ENCODE measurements at regions not wholly inside any gene's neighbourhood (a gene's known extent, or its start where the extent isn't known, plus 50 kb on each side); places are given as distances from the start of the nearest gene placed in this dataset.

DNA sequence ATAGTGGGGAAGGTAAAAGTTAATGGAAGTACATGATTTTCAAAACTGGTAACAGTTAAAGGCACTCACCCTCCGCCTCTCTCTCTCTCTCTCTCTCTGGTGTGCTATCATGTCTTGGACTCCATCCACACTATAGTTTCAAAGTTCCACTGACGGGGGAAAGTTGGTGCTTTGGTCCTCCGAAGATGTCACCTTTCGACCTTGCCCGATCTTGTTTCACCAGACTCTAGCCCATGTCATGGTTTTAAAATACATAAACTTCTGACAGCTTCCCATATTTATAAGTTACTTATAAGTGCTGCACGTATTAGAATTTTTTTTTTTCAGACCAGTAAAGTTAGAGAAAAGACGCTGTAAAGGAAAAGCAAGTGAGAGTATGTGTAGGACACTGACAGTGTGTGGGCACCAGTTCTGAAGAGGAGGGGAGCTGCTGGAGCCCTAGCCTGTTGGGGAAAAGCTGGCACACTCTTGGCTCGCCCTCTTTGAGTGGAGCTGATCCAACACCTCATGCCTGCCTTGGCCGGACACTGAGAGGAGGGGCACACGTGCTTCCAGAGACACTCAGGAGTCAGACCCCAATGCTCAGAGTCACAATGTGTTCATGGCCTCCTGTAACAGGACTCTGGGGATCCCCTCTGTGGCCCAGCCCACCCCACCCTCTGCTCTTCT is 200.5 kb upstream of the TPM1 start:
- no peak for DNase-seq (ENCODE audit: low read depth)

DNA sequence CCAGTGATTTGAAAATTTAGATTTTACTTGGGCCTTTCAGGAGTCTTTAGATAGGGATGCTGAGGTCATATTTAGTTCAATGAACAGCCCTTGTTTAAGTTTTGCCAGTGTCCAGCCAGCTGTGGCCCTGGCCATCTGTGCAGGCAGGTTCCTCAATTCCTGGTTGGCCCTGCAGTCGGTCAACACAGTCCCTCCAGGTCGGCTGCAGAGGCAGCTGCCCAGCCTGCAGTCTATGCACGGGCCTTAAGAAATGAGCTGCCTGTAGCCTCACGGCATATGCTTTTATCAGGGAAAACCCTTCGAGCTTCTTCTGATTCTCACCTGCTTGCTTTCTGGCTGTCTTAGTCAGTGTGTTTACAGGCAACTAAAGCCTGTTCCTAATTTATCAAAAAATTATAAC is 199.2 kb upstream of the TPM1 start:
- no peak for DNase-seq (ENCODE audit: low read depth)

DNA sequence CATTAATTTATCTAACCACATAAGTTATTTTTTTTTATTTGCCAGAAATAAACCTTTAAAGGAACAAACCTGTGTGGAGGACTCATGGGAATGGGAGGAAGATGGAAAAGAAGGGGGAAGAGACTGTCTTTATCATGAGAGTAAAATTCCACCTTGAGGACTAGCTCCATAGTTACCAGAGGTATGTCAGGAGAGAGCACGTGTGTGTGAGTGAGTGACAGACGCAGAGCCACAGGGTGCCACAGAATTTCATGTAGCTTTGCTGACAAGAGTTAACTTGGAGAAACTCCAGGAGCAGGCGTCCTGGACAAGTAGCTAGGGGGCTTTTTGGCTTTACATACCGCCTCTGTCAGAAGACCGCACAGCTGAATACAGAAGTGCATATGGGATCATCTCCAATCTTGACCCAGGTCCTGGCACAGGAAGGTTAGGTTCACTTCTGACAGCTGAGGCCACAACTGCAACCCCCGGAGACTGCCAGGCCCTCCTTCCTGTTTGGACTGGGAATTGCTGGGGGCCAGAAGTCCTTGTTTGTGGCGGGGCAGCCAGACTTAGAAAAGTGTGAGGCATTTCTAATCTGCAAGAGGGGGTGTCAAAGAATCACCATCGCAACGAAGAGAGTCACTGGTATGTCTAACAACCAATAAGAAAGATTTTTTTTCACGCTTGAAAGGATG is 197.8 kb upstream of the TPM1 start:
- DNase-seq (ENCODE audit: low read depth), result no peak

DNA sequence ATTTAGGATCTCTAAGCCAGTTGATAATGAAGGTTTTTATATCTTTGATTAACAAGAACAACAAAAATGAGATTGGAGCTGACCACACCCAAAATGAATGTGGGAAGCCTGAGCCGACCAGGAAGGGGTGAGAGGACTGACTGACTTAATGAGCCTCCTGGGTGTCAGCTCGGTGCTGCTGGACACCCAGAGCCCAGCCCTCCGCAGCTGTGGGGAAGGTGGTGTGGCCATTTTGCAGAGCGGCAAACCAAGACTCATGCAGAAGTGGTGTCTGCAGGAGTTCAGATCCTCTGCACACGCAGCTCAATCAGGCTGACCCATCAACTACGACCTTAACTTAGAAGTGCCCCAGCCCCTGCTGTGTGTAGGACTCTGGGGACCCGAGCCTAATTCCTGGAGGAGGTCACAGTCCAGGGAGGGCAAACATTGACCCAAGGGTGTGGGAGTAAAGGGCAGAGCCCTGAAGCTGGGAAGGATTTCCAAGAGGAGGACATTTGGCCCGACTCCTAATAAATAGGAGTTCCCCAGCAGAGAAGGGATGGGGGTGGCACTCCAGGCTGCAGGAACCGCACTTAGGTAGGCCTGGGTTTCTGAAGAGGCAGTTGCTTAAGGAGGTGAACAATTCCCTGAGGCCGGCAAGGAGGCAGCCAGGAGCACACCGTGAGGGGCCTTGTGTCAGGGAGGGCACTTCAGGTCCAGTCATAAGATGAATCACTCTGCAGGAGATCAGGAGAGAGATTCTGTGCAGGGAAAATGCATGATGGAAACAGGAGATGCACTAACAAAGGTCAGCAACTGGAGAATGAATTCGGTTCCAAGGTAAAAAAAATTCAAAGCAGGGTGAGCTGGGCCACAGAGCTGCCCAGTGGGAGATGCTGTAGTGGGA is 197.1 kb upstream of the TPM1 start:
- no peak for DNase-seq (ENCODE audit: low read depth)

DNA sequence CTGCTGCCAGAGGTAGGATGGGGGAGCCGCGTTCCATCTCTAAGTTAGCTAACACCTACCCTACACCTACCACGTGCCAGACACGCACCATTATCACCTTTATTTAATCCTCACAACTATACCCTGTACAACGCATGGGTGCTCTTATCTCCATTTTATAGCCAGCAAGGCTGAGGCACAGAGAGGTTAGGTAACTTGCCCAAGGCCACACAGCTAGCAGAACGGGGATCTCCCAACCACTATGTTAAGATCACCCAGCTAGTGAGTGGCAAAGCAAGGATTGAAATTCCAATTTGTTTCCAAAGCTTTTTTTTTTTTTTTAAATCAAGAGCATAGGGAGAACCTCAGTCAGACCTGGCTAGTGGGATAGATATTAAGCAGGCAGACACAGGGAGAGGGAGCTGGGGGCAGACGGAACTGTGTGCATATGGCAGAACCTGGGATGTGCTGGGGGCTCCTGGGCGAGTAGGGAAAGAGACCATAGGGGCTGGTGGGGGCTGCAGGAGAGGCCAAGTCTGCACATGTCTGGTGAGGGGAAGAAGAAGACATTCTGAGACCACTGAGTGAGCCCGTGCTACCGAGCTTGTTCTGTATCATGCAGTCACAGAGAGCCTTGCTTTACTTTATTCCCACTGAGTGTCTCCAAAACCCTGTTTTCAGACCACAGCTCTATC is 196.3 kb upstream of the TPM1 start:
- no peak for DNase-seq (ENCODE audit: low read depth)

DNA sequence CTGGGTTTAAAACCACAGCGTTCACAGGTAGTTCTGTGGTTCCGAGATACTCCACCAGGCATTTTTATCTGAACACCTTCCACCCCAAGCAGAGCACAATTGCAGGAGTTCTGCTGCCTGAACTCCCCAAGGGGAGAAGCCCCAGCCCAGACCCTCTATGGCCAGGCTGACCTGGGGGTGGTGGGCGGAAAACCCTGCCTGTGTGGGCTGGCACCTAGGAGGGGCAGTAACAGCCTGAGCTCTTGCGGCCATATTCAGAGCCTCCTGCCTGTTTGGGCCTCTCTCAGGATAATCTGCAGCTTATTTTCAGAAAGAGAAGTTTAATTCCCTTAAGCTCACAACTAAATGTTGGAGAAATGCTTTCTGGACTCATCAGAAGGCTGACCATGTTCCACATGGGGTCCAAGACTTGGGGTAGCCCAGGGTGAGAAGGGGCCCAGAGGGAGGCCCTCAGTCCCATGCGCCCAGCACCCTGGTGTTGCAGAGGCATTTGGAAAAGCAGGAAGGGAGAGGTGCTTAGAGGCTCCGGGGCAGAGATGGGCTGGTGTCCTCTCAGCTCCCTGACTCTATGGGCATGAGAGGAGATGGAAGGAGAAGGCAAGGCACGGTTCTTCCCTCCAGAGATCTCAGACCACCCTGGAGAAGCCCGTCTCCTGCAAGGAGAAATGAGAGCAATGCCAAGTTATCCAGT is 195.6 kb upstream of the TPM1 start:
- no peak for DNase-seq (ENCODE audit: low read depth)

DNA sequence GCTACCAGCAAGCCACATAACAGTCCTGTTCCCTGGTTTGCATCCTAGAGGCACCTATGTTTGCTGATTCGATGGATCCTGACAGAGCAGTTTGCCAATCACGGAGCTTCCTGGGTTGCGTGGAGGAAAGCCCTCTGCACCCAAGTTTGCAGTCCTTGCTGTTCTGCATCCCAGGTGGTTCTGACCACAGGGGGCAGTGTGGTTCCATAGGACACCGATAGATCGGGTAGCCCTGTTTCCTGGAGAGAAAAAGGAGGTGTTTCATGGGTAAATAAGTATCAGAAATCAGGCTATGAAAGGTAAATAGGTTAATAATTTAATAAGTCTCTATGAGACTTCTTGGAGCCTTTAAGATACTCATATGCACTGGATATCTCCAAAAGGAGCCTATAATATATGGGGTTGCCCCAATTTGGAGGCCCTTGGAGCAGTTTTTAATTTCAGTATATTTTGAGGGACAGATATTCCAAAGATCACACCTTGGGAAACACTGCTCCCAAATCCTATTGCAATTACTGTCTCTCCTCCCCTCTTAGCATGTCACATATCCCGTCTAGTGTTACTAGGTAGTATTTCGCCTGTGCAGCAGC is 194.6 kb upstream of the TPM1 start:
- DNase-seq (ENCODE audit: low read depth), result no peak

DNA sequence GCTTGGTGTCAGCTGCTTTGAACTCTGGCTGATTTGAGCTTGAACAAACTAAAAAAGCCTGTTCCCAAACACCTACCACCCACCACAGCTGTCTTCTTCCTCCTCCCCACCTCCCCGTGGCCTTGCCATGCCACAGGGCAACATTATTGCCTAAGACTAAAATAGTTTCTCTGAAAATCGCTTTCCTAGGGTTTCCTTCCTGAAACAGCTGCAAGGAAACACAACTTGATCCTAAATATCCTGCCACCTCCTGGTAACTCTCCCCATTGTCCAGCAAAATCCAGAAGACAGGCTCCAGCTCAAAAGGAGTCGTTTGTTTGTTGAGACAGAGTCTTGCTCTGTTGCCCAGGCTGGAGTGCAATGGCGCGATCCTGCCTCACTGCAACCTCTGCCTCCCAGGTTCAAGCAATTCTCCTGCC is 193.9 kb upstream of the TPM1 start:
- DNase-seq (ENCODE audit: low read depth), result no peak

DNA sequence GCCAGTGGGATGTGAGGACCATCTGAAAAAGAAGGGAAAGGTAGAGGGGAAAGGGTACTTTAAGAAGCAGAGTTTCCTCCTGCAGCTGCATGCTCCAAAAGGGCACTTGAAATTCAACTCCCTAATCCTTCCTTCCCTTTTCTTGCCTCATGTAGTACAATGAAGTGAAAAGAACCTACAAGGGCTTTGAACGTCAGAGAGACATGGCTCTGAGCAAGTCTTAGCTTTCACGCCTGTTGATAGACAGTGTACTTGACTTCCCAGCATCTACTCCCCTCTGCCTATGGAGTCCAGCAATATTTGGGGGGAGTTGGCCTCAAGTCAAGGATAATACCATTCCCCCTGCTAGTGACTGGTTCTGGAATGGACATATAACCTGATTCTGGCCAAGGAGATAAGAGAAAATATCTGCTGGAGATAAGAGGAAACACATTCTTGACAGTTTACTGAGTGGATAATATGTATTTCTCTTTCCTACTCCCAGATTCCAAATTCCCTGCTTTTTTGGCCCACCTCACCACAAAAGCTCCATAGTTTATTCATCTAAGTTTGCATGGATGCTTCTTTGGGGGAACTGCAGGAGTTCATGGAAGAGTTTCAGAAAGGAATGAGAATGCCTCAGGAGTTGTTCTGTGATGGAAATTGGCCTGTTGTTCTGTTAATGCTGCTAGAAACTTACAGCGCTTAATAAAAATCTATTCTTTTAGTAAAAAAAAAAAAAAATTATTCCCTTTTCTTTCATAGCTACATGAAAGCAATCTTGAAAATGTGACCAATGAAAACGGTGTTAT is 193.0 kb upstream of the TPM1 start:
- no peak for DNase-seq (ENCODE audit: low read depth)

DNA sequence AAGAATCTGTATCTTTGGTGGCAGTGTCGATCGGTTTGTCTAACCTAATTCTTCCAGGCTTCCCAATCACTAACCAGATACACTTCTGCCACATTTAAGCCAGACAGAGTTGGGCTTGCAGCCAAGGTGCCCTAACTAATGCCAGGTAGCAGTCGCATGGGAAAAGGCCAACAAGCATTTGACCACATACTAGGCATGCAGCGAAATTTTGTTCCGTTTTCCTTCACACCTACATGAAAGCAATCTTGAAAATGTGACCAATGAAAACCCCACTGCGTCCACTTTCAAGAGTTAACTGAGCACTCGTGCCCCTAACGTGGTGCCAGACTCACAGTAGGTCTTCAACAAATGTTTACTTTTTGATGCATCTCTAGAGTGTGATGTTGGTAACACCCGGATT is 192.2 kb upstream of the TPM1 start:
- DNase-seq (ENCODE audit: low read depth), result no peak

DNA sequence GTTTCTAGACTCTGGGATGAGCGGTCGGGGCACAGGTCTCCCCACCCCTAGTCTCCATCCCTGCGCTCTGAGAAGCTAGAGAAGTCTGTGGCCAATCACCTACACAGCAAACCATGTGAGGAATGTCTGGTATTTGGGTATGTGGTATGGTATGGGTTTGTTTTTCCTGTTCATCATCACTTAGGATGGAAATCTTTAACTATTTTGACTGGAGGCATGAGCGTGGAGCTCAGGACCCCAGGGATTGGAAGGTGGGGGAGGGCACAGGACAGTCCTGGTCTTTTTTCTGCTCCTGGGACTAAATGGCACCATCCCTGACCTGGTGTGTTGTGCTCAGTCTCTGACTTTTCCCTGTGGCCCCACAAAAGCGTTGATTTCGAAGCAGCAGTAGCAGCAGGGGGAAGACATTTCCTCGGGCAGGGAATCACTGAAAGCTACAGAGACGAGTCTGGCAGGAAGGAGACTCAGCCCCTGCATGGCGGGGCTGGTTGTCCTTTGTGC is 191.7 kb upstream of the TPM1 start:
- DNase-seq (ENCODE audit: low read depth), result no peak

DNA sequence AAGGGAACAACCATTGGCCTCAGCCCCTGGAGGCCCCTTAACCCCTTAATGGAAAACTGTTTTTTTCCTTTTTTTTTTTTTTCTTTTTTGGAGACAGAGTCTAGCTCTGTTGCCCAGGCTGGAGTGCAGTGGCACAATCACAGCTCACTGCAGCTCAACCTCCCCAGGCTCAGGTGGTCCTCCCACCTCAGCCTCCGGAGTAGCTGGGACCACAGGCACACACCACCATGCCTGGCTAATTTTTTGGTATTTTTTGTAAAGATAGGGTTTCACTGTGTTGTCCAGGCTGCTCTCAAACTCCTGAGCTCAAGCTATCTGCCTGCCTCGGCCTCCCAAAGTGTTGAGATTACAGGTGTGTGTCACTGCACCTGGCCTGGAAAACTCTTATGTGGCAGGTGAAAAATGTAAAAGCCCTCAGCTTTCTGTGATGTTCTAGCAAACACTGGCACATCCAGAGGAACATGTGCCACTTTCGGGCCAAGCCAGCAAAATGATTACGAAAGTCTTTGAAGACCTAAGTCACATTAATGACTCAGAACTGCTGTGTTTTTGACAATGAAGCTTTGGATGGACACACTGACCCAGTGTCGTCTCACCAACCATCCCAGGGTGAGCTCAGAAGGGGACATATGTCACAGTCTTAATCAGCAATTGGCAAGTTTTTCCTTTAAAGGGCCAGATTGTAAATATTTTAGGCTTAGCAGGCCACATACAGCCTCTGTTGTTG is 189.3 kb upstream of the TPM1 start:
- no peak for DNase-seq (ENCODE audit: low read depth)

DNA sequence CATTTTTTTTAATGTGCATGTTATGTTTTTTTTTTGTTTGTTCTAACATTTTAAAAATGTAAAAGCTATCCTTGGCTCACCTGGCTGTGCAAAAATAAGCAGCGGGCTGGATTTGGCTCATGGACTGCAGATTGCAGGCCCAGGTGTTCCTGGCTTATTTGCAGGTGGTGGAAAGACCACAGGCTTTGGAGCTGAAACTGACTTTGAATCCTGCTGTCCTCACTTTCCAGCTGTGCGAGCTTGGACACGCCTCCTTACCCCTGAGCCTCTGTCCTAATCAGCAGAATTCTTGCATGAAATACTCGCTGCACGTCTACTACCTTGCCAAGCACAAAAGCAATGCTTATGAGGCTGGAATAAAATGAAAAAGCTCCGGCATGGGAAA is 188.7 kb upstream of the TPM1 start:
- no peak for DNase-seq (ENCODE audit: low read depth)

DNA sequence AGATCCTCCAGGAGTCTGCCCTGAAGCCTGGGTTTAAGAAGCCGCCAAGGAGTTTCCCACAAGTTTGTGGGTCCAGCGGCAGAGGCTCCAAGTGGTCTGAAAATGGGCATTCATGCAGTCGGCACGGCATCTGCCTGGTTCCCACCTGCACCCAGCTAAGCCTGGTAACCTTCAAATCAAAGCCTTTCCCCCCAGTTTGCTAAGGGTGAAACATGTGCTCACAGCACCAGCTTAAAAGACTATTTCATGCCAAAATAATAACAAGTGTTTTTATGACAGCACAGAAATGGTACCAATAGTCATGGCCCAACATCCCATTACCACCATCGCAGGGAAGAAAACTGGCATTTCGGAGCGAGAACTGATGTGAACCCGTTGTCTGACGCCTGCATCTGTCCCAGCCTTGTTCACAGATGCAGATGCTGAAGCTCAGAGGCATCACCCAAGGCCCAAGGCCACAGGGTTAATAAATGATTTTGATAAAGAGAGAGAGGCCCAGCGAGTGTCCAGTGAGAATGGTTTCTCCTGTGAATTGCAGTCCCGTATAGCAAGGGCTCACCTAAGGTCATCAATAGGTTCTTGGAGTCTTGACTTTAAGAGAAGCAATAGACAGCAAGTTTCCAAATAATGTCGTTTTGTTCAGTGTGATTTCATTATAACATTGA is 188.0 kb upstream of the TPM1 start:
- no peak for DNase-seq (ENCODE audit: low read depth)

DNA sequence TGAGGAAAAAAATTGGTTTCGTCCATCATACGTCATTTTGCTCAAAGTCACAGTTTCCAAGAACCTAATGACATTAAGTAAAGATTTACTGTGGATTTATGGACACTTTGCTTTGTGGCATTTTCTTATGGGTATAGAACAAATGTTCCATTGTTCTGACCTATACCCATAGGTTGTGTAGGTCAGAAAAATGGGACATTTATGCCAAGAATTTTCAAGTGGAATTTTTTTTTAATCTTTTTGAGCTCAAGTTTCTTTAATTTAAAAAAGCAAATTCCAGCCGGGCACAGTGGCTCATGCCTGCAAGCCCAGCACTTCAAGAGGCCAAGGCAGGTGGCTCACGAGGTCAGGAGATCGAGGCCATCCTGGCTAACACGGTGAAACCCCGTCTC is 187.5 kb upstream of the TPM1 start:
- no peak for DNase-seq (ENCODE audit: low read depth)

DNA sequence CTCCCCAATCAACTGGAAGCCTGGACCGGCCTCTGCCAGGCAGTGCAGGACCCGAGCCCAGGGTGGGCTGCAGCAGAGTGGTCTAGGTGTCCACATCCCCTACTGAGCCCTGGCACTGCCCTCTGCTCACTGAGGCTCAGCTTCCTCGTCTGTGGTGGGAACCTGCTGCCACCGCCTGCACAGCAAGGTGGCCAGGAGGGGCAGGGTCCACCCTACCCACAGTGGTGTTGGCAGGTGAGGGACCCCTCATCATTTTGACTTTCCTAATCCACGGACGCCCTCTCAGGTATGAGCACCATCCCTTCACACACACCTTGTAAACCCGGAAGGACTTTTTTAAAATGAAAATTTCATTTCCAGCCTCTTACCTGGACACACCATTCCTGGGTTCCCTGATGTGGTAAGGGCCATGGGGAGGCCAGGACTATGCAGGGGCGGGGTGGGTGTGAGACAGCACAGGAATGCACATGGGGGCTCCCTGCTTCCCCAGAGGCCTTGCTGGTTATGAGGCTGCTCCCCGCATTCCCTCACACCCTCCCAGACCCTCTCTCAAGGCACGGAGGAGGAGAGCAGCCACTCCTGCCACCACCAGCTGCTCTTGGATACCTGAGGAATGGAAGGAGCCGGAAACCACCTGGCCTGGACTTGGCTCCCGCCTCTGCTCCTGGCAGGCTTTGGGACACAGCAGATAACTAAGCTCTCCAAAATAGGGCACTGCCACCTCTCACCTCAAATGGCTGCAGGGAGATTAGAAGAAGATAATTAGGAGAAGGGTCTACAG is 185.9 kb upstream of the TPM1 start:
- DNase-seq (ENCODE audit: low read depth), result no peak

DNA sequence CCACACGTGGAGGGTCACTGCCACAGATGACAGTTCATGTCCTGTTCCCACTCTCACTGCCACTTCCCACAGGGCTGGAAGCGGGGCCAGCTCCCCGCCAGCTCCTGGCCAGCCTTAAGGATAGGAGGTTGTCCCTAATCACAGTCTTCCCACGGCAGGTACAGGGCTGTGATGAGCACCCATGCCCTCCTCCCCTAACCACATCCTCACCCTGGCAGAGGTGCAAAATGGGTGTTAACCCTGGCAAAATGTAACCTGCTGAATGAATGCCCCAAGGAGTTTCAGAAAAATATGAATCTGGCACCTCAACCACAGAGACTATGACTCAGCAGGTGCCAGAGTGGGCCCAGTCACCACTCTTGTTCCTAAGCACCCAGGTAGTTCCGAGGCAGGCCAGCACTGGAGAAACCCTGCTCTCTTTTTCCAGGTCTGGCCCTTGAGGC is 185.1 kb upstream of the TPM1 start:
- no peak for DNase-seq (ENCODE audit: low read depth)

DNA sequence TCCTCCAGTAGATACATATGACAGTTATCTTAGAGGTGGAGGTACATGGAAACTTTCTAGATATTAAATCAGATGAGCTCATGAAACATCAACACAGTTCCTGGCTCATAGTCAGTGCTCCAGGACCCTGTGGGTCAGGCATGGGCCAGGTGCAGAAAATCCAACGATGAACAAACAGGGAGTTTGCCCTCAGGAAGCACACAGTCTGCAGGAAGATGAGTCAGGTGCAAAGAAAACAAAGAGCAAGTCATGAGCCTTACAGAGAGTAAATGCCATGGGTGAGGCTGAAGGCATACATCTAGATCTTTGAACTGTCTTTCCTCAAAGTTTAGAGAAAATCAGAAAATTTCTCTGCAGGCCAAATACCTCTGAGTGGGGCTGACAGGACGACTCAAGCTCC is 184.2 kb upstream of the TPM1 start:
- DNase-seq (ENCODE audit: low read depth), result no peak

All from activated gamma-delta T cell treated with anti-CD3 and anti-CD28 coated beads, Interleukin-2, amount 50 U/mL, for 16 hours (primary cell).